ENCODE measurements at regions not wholly inside any gene's neighbourhood (a gene's known extent, or its start where the extent isn't known, plus 50 kb on each side); places are given as distances from the start of the nearest gene placed in this dataset.

- DNase-seq, result no peak
Measured at GRCh38 chr7:110337646-110338045, 753.3 kb upstream of the LRRN3 start.

DNA sequence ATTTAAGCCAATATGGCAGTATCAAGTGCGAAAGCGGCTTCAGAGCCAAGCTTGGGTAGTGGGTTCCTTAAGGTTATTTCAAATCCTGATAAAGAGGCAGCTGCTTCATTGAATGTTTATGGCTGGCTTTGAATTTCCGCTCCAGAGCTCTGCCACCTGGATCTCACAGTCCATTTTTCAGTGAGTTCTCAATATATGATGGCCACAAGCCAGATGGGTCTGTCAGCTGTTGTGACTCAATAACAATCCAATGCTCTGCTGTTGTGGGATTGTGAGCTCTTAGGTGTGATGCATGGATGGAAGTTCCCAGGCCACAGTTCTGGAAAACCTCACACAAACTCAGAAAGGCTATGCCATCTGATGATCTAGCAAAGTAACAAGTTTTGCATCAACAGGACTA is 743.8 kb upstream of the LRRN3 start:
- peak; percentile 63 for DNase-seq

DNA sequence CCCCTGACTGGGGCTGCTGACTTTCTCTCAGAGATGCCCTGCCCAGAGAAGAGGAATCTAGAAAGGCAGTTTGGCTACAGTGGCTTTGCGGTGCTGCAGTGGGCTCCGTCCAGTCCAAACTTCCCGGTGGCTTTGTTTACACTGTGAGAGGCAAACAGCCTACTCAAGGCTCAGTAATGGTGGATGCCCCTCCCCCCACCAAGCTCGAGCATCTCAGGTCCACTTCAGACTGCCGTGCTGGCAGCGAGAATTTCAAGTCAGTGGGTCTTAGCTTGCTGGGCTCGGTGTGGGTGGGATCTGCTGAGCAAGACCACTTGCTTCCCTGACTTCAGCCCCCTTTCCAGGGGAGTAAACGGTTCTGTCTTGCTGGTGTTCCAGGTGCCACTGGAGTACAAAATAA is 734.5 kb upstream of the LRRN3 start:
- DNase-seq, result no peak

DNA sequence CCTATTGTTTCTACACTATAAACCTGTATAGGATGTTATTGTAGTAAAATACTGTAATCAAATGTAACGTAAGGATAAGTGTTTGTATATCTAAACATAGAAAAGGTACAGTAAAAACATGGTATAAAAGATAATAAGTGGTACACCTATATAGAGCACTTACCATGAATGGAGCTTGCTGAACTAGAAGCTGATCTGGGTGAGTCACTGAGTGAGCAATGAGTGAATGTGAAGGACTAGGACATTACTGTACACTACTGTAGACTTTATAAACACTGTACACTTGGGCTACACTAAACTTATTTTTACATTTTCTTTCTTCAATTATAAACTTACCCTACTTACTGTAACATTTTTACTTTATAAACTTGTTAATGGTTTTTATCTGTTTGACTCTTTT is 732.9 kb upstream of the LRRN3 start:
- DNase-seq, result no peak

DNA sequence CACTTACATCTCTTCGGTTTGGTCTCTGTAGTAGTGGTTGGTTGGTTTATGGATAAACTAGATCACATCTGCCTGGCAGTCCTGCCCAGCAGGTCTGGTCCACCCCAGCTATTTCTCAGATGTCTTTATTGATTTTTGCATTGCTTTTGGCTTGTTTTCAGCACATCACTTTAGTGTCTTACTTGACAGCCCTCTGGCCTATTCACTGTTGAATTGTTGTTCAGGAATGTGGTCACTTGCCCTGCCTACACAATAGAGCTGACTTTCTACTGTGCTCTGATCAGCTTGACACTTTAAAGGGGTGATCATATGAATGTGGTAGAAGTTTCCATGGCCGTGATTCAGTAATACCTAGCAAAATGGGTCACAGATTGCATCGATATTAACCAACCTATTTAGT is 719.2 kb upstream of the LRRN3 start:
- no peak for DNase-seq

- DNase-seq, result no peak
Measured at GRCh38 chr7:110372685-110373084, 718.2 kb upstream of the LRRN3 start.

DNA sequence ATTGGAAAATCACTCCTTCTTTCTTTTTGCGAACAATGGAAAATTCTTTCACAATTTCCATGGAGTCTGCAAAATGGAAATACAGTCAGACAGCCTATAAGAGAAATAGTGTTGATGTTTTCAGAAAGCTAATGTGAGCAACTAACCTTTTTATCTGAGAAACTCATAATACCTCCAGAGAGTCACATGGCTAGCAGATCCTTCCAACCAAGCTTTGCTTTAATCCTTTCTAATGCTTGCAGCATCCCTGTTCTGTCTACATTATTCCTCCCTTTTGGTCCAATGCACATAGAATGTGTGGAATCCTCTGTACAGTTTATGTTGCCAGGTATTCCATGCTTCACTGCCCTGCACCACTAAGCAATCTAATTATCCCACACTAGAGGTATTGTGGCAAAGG is 717.5 kb upstream of the LRRN3 start:
- DNase-seq, result no peak

GRCh38 chr7:110373859-110374258 is 717.1 kb upstream of the LRRN3 start:
- no peak for DNase-seq

DNA sequence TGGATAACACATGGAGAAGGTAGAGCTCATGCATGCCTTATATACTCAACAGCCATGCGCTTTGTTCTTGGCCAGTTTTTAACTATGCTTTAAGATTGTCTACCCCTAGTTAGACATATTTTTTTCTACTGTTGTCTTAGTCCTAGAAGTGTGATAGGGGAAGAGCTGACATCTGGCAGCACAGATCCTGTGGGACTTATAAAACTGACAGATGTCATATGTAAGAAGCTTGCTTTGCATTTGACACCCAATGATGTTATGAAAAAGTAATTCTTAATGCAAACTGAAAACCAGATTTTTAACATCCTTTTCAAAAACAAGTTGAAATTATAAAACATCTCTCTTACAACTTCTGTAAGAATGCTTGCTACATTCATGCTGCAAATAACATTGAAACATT is 715.9 kb upstream of the LRRN3 start:
- DNase-seq, result no peak

DNA sequence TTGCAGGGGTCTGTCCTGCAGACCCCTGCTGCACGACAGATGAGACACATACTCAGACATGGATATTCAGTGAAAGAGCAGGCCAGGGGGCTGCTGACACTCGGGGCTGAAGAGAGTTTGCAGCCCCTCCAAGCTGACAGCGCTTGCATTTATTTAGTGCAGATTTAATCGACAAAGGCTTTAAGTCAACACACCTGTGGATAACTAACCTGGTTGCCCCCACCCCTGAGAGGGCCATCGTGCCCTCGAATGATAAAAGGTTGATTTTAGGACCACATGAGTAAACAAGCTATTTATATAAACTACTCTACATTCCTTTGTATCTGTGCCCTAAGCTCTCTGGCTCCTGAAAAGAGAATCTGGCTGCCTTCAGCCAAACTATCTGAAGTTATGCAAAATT is 708.2 kb upstream of the LRRN3 start:
- DNase-seq, result no peak

DNA sequence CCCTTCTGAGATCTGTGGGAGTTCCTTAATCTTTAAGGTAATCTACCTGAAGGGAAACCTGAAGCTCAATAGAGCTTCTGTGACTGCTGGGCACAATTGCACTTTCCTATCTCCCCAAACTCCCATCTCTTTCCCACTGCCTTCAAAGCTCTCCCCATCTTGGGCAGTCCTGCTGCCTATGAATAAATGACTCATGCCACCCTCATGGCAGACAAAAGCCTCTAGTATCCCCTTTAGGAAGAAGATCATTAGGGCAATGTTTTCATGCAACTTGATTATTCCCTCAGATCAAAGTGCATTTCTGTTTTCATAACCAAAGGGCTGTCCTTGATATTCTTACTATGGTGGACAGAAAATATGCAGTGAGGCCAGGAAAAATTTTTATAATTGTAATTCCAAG is 704.9 kb upstream of the LRRN3 start:
- DNase-seq, result no peak

DNA sequence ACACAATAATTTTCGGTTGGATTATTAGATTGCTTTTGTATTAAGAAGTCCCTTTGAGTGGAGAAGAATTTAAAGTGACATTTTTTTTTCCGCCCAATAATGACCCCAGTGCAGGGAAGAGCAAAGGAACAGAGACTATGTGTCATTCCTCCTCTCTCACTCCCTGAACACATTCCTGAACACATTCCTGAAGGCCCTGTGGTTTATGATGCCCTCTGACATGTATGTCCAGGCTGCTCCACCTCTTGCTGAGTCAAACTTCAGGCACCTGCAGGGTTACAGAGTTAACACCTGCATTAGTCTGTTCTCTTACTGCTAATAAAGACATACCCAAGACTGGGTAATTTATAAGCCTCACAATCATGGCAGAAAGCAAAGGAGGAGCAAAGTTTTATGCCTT is 704.0 kb upstream of the LRRN3 start:
- DNase-seq, result no peak

DNA sequence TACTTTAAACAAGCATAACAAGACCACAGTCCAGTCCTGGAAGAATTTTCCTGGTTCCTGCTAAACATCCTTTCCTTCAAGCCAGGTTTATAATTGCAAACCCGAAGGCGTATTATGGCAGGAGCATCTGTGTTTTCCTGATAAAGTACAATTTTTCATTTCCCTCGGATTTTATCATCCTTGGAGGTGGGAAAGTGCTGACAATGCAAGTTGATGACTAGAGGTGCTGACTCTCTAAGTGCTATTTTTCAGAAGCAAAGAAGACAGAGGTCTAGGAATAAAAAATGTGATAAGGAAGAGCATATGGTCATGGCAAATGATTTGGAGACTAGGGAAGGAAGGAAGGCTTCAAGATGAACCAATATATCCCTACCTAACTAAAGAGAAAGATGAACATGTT is 703.2 kb upstream of the LRRN3 start:
- DNase-seq, result no peak

- DNase-seq, result no peak
Measured at GRCh38 chr7:110388457-110388856, 702.5 kb upstream of the LRRN3 start.

DNA sequence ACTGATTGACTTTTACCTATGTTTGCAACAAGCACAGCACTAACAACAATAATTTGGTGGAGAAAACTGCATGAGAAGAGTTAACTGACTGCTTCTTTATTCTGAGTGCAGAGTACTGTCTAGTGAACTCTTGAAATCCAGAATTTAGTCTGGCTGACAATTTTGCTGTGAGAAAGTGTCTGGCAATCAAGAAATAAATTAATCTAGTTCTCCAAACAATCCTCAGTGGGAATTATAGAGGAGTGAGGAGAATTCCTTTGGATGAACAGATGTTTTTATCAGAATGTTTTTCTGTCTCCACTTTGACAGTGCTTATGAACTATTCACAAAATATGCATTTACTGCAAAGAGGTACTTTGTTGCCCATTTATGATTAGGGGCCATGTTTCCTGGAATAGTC is 694.9 kb upstream of the LRRN3 start:
- no peak for DNase-seq

DNA sequence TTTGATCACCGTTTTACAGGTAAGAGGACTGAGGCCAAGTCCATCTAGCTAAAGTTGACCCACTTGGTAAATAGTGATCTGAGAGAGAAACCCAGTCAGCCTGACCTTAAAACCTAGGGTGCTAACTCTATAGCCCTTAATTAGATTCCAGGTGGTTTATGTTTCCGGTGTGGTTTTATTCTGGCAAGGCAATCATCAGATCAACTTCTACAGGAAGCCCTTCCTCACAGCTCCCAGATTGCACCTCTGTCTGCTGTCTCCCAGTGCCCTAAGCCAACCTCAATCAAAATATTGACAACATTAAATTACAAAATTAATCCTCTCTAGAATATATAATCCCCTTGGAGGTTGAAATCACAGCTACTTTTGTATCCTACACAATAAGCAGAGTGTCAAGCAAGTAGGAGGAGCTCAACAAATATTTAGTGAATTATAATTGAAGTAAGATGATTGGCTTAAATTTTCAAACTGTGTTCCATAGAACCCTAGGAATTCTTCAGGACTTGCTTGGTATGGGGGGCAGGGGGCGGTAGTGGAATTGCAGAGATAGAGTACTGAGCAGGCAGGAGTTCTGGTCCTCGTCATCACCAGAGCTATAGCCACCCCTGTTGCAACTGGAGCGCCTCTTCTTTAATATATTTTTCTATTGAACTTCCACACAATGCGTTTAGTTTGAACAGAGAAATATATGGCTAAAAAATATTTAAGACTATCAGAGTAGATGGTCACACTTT is 692.8 kb upstream of the LRRN3 start:
- DNase-seq, result no peak

- no peak for DNase-seq
Measured at GRCh38 chr7:110399421-110399820, 691.5 kb upstream of the LRRN3 start.

DNA sequence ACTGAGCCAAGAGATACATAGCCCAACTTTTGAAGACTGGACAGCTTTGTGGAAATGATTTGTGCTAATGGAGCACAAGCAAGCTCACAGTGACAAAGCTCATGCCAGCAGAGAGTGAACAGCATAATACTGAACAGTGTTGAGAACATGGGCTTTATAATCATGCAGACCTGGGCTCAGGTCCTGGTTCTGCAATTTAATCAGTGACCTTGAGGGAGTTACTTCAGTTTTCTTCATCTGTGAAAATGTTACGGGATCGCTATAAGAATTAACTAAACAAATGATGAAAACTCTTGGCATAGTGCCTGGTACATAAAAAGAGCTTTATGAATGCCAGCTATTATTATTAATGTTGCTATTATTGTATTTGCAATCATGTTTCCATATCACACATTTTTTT is 690.5 kb upstream of the LRRN3 start:
- DNase-seq, result no peak

DNA sequence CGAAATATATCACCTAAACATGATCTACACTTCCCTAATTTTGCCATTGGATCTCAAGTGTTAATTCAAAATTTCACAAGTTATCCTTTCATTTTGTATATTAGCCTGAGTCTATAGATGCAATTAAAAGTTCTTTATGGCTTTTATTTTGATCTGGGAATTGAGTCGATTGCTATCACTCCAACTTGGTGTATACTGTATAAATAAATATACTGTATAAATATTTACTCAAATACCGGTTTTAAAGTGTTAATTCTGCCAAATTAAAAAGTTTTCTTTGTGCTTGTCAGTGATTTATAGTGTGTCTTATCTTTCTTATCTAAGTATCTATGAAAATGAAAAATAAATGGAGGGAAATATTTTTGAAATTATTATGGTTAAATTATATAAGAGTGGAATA is 683.7 kb upstream of the LRRN3 start:
- no peak for DNase-seq

GRCh38 chr7:110407706-110408105 is 683.2 kb upstream of the LRRN3 start:
- no peak for DNase-seq

GRCh38 chr7:110412614-110413013 is 678.3 kb upstream of the LRRN3 start:
- no peak for DNase-seq

GRCh38 chr7:110413038-110413437 is 677.9 kb upstream of the LRRN3 start:
- DNase-seq, result no peak

DNA sequence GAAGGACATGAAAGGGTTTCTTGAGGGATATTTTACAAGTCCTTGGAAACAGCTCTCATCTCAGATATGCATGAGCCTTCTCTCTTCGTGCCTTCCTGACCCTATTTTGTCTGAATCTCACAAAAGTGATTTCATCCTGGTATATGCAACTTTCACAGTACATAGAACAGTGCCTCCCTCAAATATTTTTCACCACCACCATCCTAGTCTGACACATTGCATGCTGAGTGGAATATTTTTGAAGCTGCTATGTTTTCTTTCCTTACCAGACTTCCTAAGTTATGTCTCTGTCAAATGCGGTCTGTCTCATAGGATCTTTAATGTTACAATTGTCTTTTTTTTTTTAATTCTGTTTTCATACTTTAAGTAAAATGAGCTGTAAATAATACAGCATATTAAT is 673.3 kb upstream of the LRRN3 start:
- no peak for DNase-seq

DNA sequence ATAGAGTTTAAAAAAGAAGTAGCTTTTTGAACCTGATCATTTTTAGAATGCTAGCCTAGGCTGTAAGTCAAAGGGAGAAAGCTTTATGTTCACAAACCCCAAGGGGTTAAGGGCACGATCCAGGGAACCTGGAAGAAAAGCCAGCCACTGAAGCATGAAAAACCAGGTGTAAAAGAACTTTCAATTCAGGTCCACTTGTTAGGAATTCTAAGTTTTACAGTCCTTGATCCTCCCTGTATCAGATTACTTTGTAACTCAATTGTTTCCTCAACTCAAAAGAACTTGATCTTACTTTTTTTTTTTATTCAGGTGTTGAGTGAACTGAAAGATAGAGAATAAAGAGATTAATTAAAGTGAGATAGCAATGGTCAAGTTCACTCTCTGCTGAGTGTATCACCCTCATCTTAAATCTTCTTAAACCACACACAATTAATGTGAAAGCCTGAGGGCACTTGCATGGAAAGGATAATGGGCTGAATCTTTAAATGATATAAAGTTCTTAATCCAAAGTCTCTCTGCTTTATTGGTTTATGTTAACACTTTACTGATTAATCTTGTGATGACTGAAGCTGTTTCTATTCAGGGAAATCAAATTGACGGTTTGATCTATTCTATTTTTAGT is 672.2 kb upstream of the LRRN3 start:
- DNase-seq, result no peak

- no peak for DNase-seq
Measured at GRCh38 chr7:110420788-110421187, 670.1 kb upstream of the LRRN3 start.

All from NCI-H446 treated with DMSO at 0.1 percent for 48 hours (cell line).